PC-3 (cell line): ENCODE measurements at regions not wholly inside any gene's neighbourhood (a gene's known extent, or its start where the extent isn't known, plus 50 kb on each side); places are given as distances from the start of the nearest gene placed in this dataset.

ENCODE experiments used
- CTCF ChIP-seq: fragments of 300-600 bp; sonication (generic); conservative IDR thresholded peaks from 2 replicates; pipeline ENCODE4 v1.5.1; 2017; ENCODE audit warnings: antibody characterized with exemption, low read depth, mild to moderate bottlenecking, low read length
- EZH2 ChIP-seq: fragments of 300-600 bp; sonication (generic); IDR thresholded peaks from one replicate; pipeline ENCODE4 v1.6.1; 2017; ENCODE audit warnings: antibody characterized with exemption, mild to moderate bottlenecking, low read length; ENCODE audit not compliant: unreplicated experiment
- EZH2phosphoT487 ChIP-seq: fragments of 300-600 bp; sonication (generic); IDR thresholded peaks from 2 replicates; pipeline ENCODE4 v1.6.1; 2018; ENCODE audit warnings: mild to moderate bottlenecking, antibody characterized with exemption, low read length, borderline replicate concordance

GRCh38 chr3:194022816-194023215 lies 113.1 kb upstream of the HES1 start:
- TF ChIP-seq CTCF (no peak), EZH2 (no peak), EZH2phosphoT487 (no peak)
